ENCODE measurements at regions not wholly inside any gene's neighbourhood (a gene's known extent, or its start where the extent isn't known, plus 50 kb on each side); places are given as distances from the start of the nearest gene placed in this dataset.
"Not testable (repeated sequence)": the region's sequence is repeated elsewhere in the genome, so short reads cannot be mapped to it uniquely, and the experiment has no call there.

- Histone ChIP-seq H3K27ac (ENCODE audit: low read length) (no peak overlapping the region), H3K36me3 (ENCODE audit: insufficient read depth, low read length) (no peaks in the 10 kb centered on the region), H3K9ac (ENCODE audit: low read depth, low read length) (no peak overlapping the region), H3K9me3 (ENCODE audit: insufficient read depth, low read length, severe bottlenecking) (no peaks in the 10 kb centered on the region), H3K4me2 (ENCODE audit: insufficient read depth, low read length) (no peak overlapping the region), H3K79me2 (ENCODE audit: insufficient read depth, low read length) (no peaks in the 10 kb centered on the region), H3K27me3 (ENCODE audit: insufficient read depth, low read length, poor library complexity) (peaks cover 9% of the 10 kb centered on the region), H2AFZ (ENCODE audit: low read depth, low read length) (no peak overlapping the region), H3K4me3 (ENCODE audit: low read depth in 1 of 2, low read length in 2 of 2) (no peak overlapping the region), H3K4me1 (ENCODE audit: insufficient read depth, low read length) (no peaks in the 10 kb centered on the region), H4K20me1 (ENCODE audit: insufficient read depth, low read length) (no peaks in the 10 kb centered on the region)
- ATAC-seq (ENCODE audit: insufficient read depth, low read depth), result no peak
- TF ChIP-seq, protein P1, sequence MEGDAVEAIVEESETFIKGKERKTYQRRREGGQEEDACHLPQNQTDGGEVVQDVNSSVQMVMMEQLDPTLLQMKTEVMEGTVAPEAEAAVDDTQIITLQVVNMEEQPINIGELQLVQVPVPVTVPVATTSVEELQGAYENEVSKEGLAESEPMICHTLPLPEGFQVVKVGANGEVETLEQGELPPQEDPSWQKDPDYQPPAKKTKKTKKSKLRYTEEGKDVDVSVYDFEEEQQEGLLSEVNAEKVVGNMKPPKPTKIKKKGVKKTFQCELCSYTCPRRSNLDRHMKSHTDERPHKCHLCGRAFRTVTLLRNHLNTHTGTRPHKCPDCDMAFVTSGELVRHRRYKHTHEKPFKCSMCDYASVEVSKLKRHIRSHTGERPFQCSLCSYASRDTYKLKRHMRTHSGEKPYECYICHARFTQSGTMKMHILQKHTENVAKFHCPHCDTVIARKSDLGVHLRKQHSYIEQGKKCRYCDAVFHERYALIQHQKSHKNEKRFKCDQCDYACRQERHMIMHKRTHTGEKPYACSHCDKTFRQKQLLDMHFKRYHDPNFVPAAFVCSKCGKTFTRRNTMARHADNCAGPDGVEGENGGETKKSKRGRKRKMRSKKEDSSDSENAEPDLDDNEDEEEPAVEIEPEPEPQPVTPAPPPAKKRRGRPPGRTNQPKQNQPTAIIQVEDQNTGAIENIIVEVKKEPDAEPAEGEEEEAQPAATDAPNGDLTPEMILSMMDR (IDR thresholded peaks at IDR 0.05; ENCODE audit: borderline replicate concordance, extremely low read depth, low read length, poor library complexity, severe bottlenecking), result no peak
- TF ChIP-seq EZH2 (IDR thresholded peaks at IDR 0.05; ENCODE audit: borderline replicate concordance, low read depth, low read length, severe bottlenecking), result no peak
- no peak for DNase-seq
These were observed 436.8 kb upstream of the NR5A2 start for GRCh38 chr1:199590708-199591107.

GRCh38 chr1:199591468-199591867, 436.0 kb upstream of the NR5A2 start:
- ATAC-seq (ENCODE audit: insufficient read depth, low read depth) (no peak), DNase-seq (no peak)
- Histone ChIP-seq H3K27me3 (ENCODE audit: insufficient read depth, low read length, poor library complexity) (peaks cover 9% of the 10 kb centered on the region), H3K4me3 (ENCODE audit: low read depth in 1 of 2, low read length in 2 of 2) (no peak overlapping the region), H3K4me1 (ENCODE audit: insufficient read depth, low read length) (no peaks in the 10 kb centered on the region), H4K20me1 (ENCODE audit: insufficient read depth, low read length) (no peaks in the 10 kb centered on the region), H2AFZ (ENCODE audit: low read depth, low read length) (no peak overlapping the region), H3K9me3 (ENCODE audit: insufficient read depth, low read length, severe bottlenecking) (no peaks in the 10 kb centered on the region), H3K27ac (ENCODE audit: low read length) (no peak overlapping the region), H3K9ac (ENCODE audit: low read depth, low read length) (no peak overlapping the region), H3K79me2 (ENCODE audit: insufficient read depth, low read length) (no peaks in the 10 kb centered on the region), H3K4me2 (ENCODE audit: insufficient read depth, low read length) (no peak overlapping the region), H3K36me3 (ENCODE audit: insufficient read depth, low read length) (no peaks in the 10 kb centered on the region)
- no peak for TF ChIP-seq EZH2 (IDR thresholded peaks at IDR 0.05; ENCODE audit: borderline replicate concordance, low read depth, low read length, severe bottlenecking)
- TF ChIP-seq, protein P1 (IDR thresholded peaks at IDR 0.05; ENCODE audit: borderline replicate concordance, extremely low read depth, low read length, poor library complexity, severe bottlenecking), result no peak

GRCh38 chr1:199593475-199593874, 434.0 kb upstream of the NR5A2 start:
- Histone ChIP-seq H3K4me2 (ENCODE audit: insufficient read depth, low read length) (no peak overlapping the region), H3K27me3 (ENCODE audit: insufficient read depth, low read length, poor library complexity) (peaks cover 6% of the 10 kb centered on the region), H3K27ac (ENCODE audit: low read length) (no peak overlapping the region), H3K4me3 (ENCODE audit: low read depth in 1 of 2, low read length in 2 of 2) (no peak overlapping the region), H3K9me3 (ENCODE audit: insufficient read depth, low read length, severe bottlenecking) (no peaks in the 10 kb centered on the region), H3K9ac (ENCODE audit: low read depth, low read length) (no peak overlapping the region), H3K36me3 (ENCODE audit: insufficient read depth, low read length) (no peaks in the 10 kb centered on the region), H3K79me2 (ENCODE audit: insufficient read depth, low read length) (no peaks in the 10 kb centered on the region), H2AFZ (ENCODE audit: low read depth, low read length) (no peak overlapping the region), H3K4me1 (ENCODE audit: insufficient read depth, low read length) (no peaks in the 10 kb centered on the region), H4K20me1 (ENCODE audit: insufficient read depth, low read length) (no peaks in the 10 kb centered on the region)
- no peak for DNase-seq
- ATAC-seq (ENCODE audit: insufficient read depth, low read depth), result no peak
- TF ChIP-seq EZH2 (IDR thresholded peaks at IDR 0.05; ENCODE audit: borderline replicate concordance, low read depth, low read length, severe bottlenecking), result no peak
- TF ChIP-seq, protein P1 (IDR thresholded peaks at IDR 0.05; ENCODE audit: borderline replicate concordance, extremely low read depth, low read length, poor library complexity, severe bottlenecking), result no peak

DNA sequence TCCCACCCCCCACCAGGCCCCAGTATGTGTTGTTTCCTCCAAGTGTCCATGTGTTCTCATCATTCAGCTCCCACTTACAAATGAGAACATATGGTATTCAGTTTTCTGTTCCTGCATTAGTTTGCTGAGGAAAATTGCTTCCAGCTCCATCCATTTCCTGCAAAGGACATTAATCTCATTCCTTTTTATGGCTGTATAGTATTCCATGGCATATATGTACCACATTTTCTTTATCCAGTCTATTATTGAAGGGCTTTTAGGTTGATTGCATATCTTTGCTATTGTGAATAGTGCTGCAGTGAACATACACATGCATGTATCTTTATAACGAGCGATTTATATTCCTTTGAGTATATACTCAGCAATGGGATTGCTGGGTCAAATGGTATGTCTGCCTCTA, 431.1 kb upstream of the NR5A2 start:
- H3K27me3 ChIP-seq (ENCODE audit: insufficient read depth, low read length, poor library complexity); H3K4me1 ChIP-seq (ENCODE audit: insufficient read depth, low read length); H3K4me2 ChIP-seq (ENCODE audit: insufficient read depth, low read length); DNase-seq; H3K79me2 ChIP-seq (ENCODE audit: insufficient read depth, low read length); H3K36me3 ChIP-seq (ENCODE audit: insufficient read depth, low read length); H3K4me3 ChIP-seq (ENCODE audit: low read depth in 1 of 2, low read length in 2 of 2); H3K27ac ChIP-seq (ENCODE audit: low read length); H2AFZ ChIP-seq (ENCODE audit: low read depth, low read length); ATAC-seq (ENCODE audit: insufficient read depth, low read depth); H3K9me3 ChIP-seq (ENCODE audit: insufficient read depth, low read length, severe bottlenecking); H3K9ac ChIP-seq (ENCODE audit: low read depth, low read length); H4K20me1 ChIP-seq (ENCODE audit: insufficient read depth, low read length): not testable (repeated sequence)

Data from DND-41 (cell line).